ENCODE measurements at regions not wholly inside any gene's neighbourhood (a gene's known extent, or its start where the extent isn't known, plus 50 kb on each side); places are given as distances from the start of the nearest gene placed in this dataset.

GRCh38 chr13:109651311-109651710, 135.1 kb downstream of the IRS2 start:
- Histone ChIP-seq H3K9ac (ENCODE audit: low read depth, low read length) (no peak overlapping the region), H2AFZ (replicated peaks; ENCODE audit: low read length, poor library complexity) (no peak overlapping the region), H3K56ac (ENCODE audit: extremely low read depth, insufficient read depth, low read length) (no peak overlapping the region), H3K27ac (ENCODE audit: insufficient read depth, low read length) (no peak overlapping the region), H3K4ac (ENCODE audit: low read depth, low read length) (no peak overlapping the region), H2AK9ac (replicated peaks; ENCODE audit: low read depth, low read length, poor library complexity) (no peak overlapping the region), H2BK120ac (ENCODE audit: low read depth, low read length) (no peak overlapping the region), H3K18ac (ENCODE audit: low read depth, low read length) (no peak overlapping the region), H2BK20ac (ENCODE audit: low read depth, low read length) (no peak overlapping the region), H3K36me3 (ENCODE audit: control insufficient read depth, insufficient read depth, low read length) (no peaks in the 10 kb centered on the region), H3K4me1 (ENCODE audit: control insufficient read depth, insufficient read depth, low read length) (no peaks in the 10 kb centered on the region), H4K5ac (ENCODE audit: low read depth, low read length) (no peak overlapping the region), H3K27me3 (ENCODE audit: control insufficient read depth, insufficient read depth, low read length) (peaks cover 3% of the 10 kb centered on the region), H3K79me1 (ENCODE audit: low read depth in 1 of 2, low read length in 2 of 2) (no peaks in the 10 kb centered on the region), H4K20me1 (ENCODE audit: insufficient read depth, low read length) (no peaks in the 10 kb centered on the region), H2BK15ac (ENCODE audit: low read depth, low read length) (no peak overlapping the region), H3K23ac (ENCODE audit: low read depth, low read length) (no peak overlapping the region), H2AK5ac (ENCODE audit: low read depth, low read length) (no peak overlapping the region), H3K14ac (replicated peaks; ENCODE audit: low read depth, low read length) (no peak overlapping the region), H3K4me2 (ENCODE audit: low read depth, low read length) (no peak overlapping the region), H4K8ac (ENCODE audit: low read depth in 2 of 2, low read length in 2 of 2) (no peak overlapping the region), H4K91ac (ENCODE audit: insufficient read depth, low read depth, low read length) (no peak overlapping the region), H3K9me1 (ENCODE audit: insufficient read depth, low read length) (peaks cover 4% of the 10 kb centered on the region; the same call in 1 of the 2 replicates), H3K9me3 (ENCODE audit: control insufficient read depth, insufficient read depth, low read length) (no peaks in the 10 kb centered on the region), H3K4me3 (ENCODE audit: insufficient read depth, low read depth, low read length) (no peak overlapping the region), H2BK5ac (ENCODE audit: low read depth, low read length, poor library complexity, severe bottlenecking) (no peak overlapping the region)
- ChIA-PET POLR2A (ENCODE audit: unreplicated experiment) (no interaction called here), CTCF (no interaction called here)
- no TSS peak for BruUV-seq (replicated peaks)
- intact Hi-C loops (cut with micrococcal nuclease): no loop called here
- no peak for DNase-seq
- TF ChIP-seq RAD21 (IDR thresholded peaks at IDR 0.05; ENCODE audit: low read length): no peak
- TF ChIP-seq FOS (IDR thresholded peaks at IDR 0.05; ENCODE audit: low read depth, low read length): no peak
- TF ChIP-seq, protein P1, sequence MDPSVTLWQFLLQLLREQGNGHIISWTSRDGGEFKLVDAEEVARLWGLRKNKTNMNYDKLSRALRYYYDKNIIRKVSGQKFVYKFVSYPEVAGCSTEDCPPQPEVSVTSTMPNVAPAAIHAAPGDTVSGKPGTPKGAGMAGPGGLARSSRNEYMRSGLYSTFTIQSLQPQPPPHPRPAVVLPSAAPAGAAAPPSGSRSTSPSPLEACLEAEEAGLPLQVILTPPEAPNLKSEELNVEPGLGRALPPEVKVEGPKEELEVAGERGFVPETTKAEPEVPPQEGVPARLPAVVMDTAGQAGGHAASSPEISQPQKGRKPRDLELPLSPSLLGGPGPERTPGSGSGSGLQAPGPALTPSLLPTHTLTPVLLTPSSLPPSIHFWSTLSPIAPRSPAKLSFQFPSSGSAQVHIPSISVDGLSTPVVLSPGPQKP (IDR thresholded peaks at IDR 0.05; ENCODE audit: borderline replicate concordance, low read depth, low read length): no peak
- no peak for TF ChIP-seq SMC3 (IDR thresholded peaks at IDR 0.05; ENCODE audit: low read depth, low read length)
- no peak for ATAC-seq (ENCODE audit: low read depth)
- WGBS, 2 experiments (ENCODE audit: extremely low coverage in 2 of 2, insufficient read length in 1 of 2): 0% methylated on average over 1 of the region's 5 CpGs; no CpG with 5 or more reads in 1 of the 2 experiments
- dilution Hi-C loops (cut with HindIII; ENCODE audit: low sequenced_read_pairs, unreplicated experiment): no loop called here
- in situ Hi-C loops (cut with MboI; ENCODE audit: low sequenced_read_pairs): no loop called here

All from IMR-90 (cell line).